Tibial nerve (tissue), 4 donors: ENCODE measurements at regions not wholly inside any gene's neighbourhood (a gene's known extent, or its start where the extent isn't known, plus 50 kb on each side); places are given as distances from the start of the nearest gene placed in this dataset.
A peak's percentile ranks its signal among the peaks of the same experiment; 100 is the strongest.

Experiments used
- DNase-seq, 2 donors: peaks; one replicate each; pipeline ENCODE4 v3.0.0-alpha.2; 2019; ENCODE audit warnings: low spot score in 2 of 2
- H3K27ac ChIP-seq, 4 donors: fragments of 200-600 bp; sonication (generic) in 3 of 4; one replicate each; pipeline ENCODE4 v1.5.1; 2017 to 2019; ENCODE audit warnings: mild to moderate bottlenecking in 1 of 4
- H3K27me3 ChIP-seq, 2 donors: fragments of 200-600 bp; sonication (generic) in 1 of 2; one replicate each; pipeline versions ENCODE4 v1.5.1 to v1.6.0; 2017 to 2019
- H3K36me3 ChIP-seq, 3 donors: fragments of 200-600 bp; sonication (generic); one replicate each; pipeline ENCODE4 v1.5.1; 2018 to 2019
- H3K4me1 ChIP-seq, 4 donors: fragments of 200-600 bp; sonication (generic) in 3 of 4; one replicate each; pipeline ENCODE4 v1.5.1; 2017 to 2019
- H3K4me3 ChIP-seq, 4 donors: fragments of 200-600 bp; sonication (generic) in 3 of 4; one replicate each; pipeline ENCODE4 v1.5.1; 2017 to 2019; ENCODE audit warnings: mild to moderate bottlenecking in 1 of 4, moderate library complexity in 1 of 4
- H3K9me3 ChIP-seq, 4 donors: fragments of 200-600 bp; sonication (generic) in 3 of 4; one replicate each; pipeline ENCODE4 v1.5.1; 2017 to 2019
- CTCF ChIP-seq, 5 experiments: fragments of 200-600 bp in 3 of 5; fragments of 450-650 bp in 2 of 5; sonication (generic) in 3 of 5; IDR thresholded peaks; one replicate each; pipeline ENCODE4 v1.5.1; 2016 to 2019; ENCODE audit warnings: antibody characterized with exemption in 5 of 5, mild to moderate bottlenecking in 3 of 5, moderate library complexity in 2 of 5
- EP300 ChIP-seq, 2 donors: sonication (generic); formaldehyde crosslinking; IDR thresholded peaks; one replicate each; pipeline ENCODE4 v1.6.1; 2017; ENCODE audit warnings: antibody characterized with exemption in 2 of 2, mild to moderate bottlenecking in 1 of 2
- POLR2A ChIP-seq, 2 donors: fragments of 450-650 bp; IDR thresholded peaks; one replicate each; pipeline ENCODE4 v1.6.1; 2017; ENCODE audit warnings: antibody characterized with exemption in 2 of 2, mild to moderate bottlenecking in 2 of 2, moderate library complexity in 2 of 2
- WGBS, 2 donors: methylation state at CpG; one replicate each; pipeline ENCODE4 v1.1.5; 2018; 5-methylcytosine and 5-hydroxymethylcytosine counted together

- Histone ChIP-seq H3K27me3 (no peaks in the 10 kb centered on the region), H3K27ac (peak overlapping the region; percentile 59 to 85 (median 72)), H3K4me1 (peaks cover 0 to 18% (median 13%) of the 10 kb centered on the region in 4 donors), H3K4me3 (peak overlapping the region in 3 of 4 donors; percentile 13 to 48 (median 17)), H3K36me3 (no peaks in the 10 kb centered on the region), H3K9me3 (no peaks in the 10 kb centered on the region)
- TF ChIP-seq POLR2A (IDR thresholded peaks at IDR 0.05): peak; percentile 4 to 43
- peak; percentile 72 to 87 for TF ChIP-seq EP300 (IDR thresholded peaks at IDR 0.05)
- no peak for TF ChIP-seq CTCF (IDR thresholded peaks at IDR 0.05)
- WGBS, 2 donors: 28 to 30% methylated on average over 23 of the region's 23 CpGs
- peak; percentile 67 to 79 for DNase-seq
Measured at GRCh38 chr18:76565238-76566173, 70.5 kb upstream of the ZNF516 start.

- no peaks in the 10 kb centered on the region for H3K36me3 ChIP-seq
- peak overlapping the region in 2 of 4 donors; percentile 17 to 48 for H3K4me3 ChIP-seq
- peaks cover 0 to 18% (median 13%) of the 10 kb centered on the region in 4 donors for H3K4me1 ChIP-seq
- H3K9me3 ChIP-seq: no peaks in the 10 kb centered on the region
- H3K27me3 ChIP-seq: no peaks in the 10 kb centered on the region
- DNase-seq: no peak
- peak overlapping the region; percentile 38 to 85 (median 72) for H3K27ac ChIP-seq
- TF ChIP-seq POLR2A (IDR thresholded peaks at IDR 0.05) (no peak), EP300 (IDR thresholded peaks at IDR 0.05) (no peak), CTCF (IDR thresholded peaks at IDR 0.05) (no peak)
- 23 to 30% methylated on average over 4 of the region's 4 CpGs for WGBS, 2 donors
Measured at GRCh38 chr18:76564655-76565237, 69.7 kb upstream of the ZNF516 start.

- WGBS, 2 donors: 82 to 85% methylated on average over 8 of the region's 8 CpGs
- Histone ChIP-seq H3K27me3 (no peaks in the 10 kb centered on the region), H3K4me1 (peaks cover 0 to 22% (median 13%) of the 10 kb centered on the region in 4 donors), H3K9me3 (no peaks in the 10 kb centered on the region), H3K4me3 (no peak overlapping the region), H3K27ac (peak overlapping the region in 3 of 4 donors; percentile 65 to 85 (median 79)), H3K36me3 (no peaks in the 10 kb centered on the region)
- DNase-seq: no peak
- TF ChIP-seq CTCF (IDR thresholded peaks at IDR 0.05) (no peak), POLR2A (IDR thresholded peaks at IDR 0.05) (no peak), EP300 (IDR thresholded peaks at IDR 0.05) (no peak)
Measured at GRCh38 chr18:76564117-76564516, 69.1 kb upstream of the ZNF516 start.

- DNase-seq: no peak
- TF ChIP-seq POLR2A (IDR thresholded peaks at IDR 0.05) (no peak), CTCF (IDR thresholded peaks at IDR 0.05) (no peak), EP300 (IDR thresholded peaks at IDR 0.05) (no peak)
- no peaks in the 10 kb centered on the region for H3K9me3 ChIP-seq
- no peaks in the 10 kb centered on the region for H3K27me3 ChIP-seq
- 93 to 96% methylated on average over 30 of the region's 30 CpGs for WGBS, 2 donors
- H3K4me3 ChIP-seq: no peak overlapping the region
- H3K4me1 ChIP-seq: peaks cover 0 to 24% (median 13%) of the 10 kb centered on the region in 4 donors
- H3K36me3 ChIP-seq: no peaks in the 10 kb centered on the region
- H3K27ac ChIP-seq: no peak overlapping the region
Measured at GRCh38 chr18:76562286-76563122, 67.5 kb upstream of the ZNF516 start.
